Peyer's patch (tissue), 4 donors: ENCODE measurements at regions not wholly inside any gene's neighbourhood (a gene's known extent, or its start where the extent isn't known, plus 50 kb on each side); places are given as distances from the start of the nearest gene placed in this dataset.

Source experiments
- DNase-seq, 3 donors: peaks; one replicate each; pipeline ENCODE4 v3.0.0-alpha.2; 2017 to 2019
- H3K27ac ChIP-seq, 4 donors: fragments of 200-600 bp; sonication (generic); one replicate each; pipeline ENCODE4 v1.5.1; 2016 to 2019
- H3K27me3 ChIP-seq, 2 donors: fragments of 200-600 bp; sonication (generic); one replicate each; pipeline ENCODE4 v1.5.1; 2019
- H3K36me3 ChIP-seq, 3 donors: fragments of 200-600 bp; sonication (generic); one replicate each; pipeline ENCODE4 v1.5.1; 2016 to 2019
- H3K4me1 ChIP-seq, 4 donors: fragments of 200-600 bp; sonication (generic); one replicate each; pipeline ENCODE4 v1.5.1; 2016 to 2019
- H3K4me3 ChIP-seq, 4 donors: fragments of 200-600 bp; sonication (generic); 1 replicate in 3 of 4; 2 replicates in 1 of 4; pipeline ENCODE4 v1.5.1; 2016 to 2019; ENCODE audit warnings: mild to moderate bottlenecking in 1 of 4
- H3K9me3 ChIP-seq, 4 donors: fragments of 200-600 bp; sonication (generic); one replicate each; pipeline ENCODE4 v1.5.1; 2016 to 2019; ENCODE audit warnings: mild to moderate bottlenecking in 1 of 4
- POLR2A ChIP-seq, 2 donors: fragments of 450-650 bp; IDR thresholded peaks; one replicate each; pipeline ENCODE4 v1.5.1; 2017; ENCODE audit warnings: antibody characterized with exemption in 2 of 2, mild to moderate bottlenecking in 2 of 2, moderate library complexity in 2 of 2
- TF ChIP-seq, protein P1 (sequence below), 6 experiments: fragments of 450-650 bp in 4 of 6; fragments of 200-600 bp in 2 of 6; sonication (generic) in 1 of 6; IDR thresholded peaks; one replicate each; pipeline ENCODE4 v1.5.1; 2017 to 2019; ENCODE audit warnings: antibody characterized with exemption in 6 of 6, mild to moderate bottlenecking in 3 of 6, moderate library complexity in 1 of 6

DNA sequence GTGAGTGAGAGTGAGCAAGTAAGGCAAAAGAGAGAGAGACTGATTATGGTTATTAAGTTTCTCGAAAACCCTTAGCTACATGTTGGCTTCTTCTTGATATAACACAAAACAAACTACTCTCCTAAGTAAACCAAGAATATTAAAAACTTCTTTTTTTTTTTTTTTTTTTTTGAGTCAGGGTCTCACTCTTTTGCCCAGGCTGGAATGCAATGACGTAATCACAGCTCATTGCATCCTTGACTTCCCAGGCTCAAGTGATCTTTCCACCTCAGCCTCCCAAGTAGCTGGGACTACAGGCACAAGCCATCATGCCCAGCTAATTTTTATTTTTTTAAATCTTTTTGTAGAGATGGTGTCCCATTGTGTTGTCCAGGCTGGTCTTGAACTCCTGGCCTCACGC is 102.2 kb upstream of the IL6 start:
- TF ChIP-seq, protein P1, sequence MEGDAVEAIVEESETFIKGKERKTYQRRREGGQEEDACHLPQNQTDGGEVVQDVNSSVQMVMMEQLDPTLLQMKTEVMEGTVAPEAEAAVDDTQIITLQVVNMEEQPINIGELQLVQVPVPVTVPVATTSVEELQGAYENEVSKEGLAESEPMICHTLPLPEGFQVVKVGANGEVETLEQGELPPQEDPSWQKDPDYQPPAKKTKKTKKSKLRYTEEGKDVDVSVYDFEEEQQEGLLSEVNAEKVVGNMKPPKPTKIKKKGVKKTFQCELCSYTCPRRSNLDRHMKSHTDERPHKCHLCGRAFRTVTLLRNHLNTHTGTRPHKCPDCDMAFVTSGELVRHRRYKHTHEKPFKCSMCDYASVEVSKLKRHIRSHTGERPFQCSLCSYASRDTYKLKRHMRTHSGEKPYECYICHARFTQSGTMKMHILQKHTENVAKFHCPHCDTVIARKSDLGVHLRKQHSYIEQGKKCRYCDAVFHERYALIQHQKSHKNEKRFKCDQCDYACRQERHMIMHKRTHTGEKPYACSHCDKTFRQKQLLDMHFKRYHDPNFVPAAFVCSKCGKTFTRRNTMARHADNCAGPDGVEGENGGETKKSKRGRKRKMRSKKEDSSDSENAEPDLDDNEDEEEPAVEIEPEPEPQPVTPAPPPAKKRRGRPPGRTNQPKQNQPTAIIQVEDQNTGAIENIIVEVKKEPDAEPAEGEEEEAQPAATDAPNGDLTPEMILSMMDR (IDR thresholded peaks at IDR 0.05): no peak
- TF ChIP-seq POLR2A (IDR thresholded peaks at IDR 0.05): no peak
- H3K36me3 ChIP-seq: no peaks in the 10 kb centered on the region
- no peak for DNase-seq

DNA sequence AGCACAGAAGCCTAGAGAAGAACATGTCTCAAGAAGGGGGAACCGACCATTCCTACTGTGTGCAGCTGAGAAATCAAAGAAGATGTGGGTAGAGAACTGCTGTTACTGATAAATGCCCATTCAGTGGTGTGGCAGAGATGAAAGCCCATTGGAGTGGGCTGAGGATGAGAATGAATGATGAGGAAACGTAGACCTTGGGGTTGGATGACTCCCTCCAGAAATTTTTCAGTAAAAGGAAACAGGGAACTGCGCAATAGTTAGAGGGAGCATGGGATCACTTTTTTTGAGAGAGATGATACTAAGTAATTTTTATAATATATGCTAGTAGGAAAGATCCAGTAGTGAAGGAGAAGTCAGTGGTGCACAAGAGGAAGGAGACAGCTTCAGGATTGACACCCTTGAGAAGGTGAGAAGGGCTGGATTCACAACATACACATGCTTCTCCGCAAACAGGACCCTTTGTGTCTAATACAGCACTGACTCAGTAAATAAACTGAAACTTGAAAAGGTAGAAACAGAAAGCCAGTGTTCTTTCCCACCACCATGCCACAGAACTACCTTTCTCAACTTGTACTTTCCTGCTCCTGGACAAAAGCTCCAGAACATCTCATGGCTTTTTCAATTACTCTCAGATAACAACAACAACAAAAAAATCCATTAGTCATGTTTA is 104.7 kb upstream of the IL6 start:
- Histone ChIP-seq H3K27ac (no peak overlapping the region), H3K4me1 (no peaks in the 10 kb centered on the region), H3K27me3 (no peaks in the 10 kb centered on the region), H3K4me3 (no peak overlapping the region), H3K36me3 (no peaks in the 10 kb centered on the region), H3K9me3 (peaks cover 0 to 6% (median 0%) of the 10 kb centered on the region in 4 donors)
- no peak for DNase-seq
- TF ChIP-seq, protein P1 (IDR thresholded peaks at IDR 0.05): no peak
- TF ChIP-seq POLR2A (IDR thresholded peaks at IDR 0.05): no peak

More for the DNA sequence above, 102.2 kb upstream of the IL6 start:
- Histone ChIP-seq H3K27me3 (no peaks in the 10 kb centered on the region), H3K27ac (no peak overlapping the region), H3K9me3 (no peaks in the 10 kb centered on the region), H3K4me3 (no peak overlapping the region), H3K4me1 (no peaks in the 10 kb centered on the region)

DNA sequence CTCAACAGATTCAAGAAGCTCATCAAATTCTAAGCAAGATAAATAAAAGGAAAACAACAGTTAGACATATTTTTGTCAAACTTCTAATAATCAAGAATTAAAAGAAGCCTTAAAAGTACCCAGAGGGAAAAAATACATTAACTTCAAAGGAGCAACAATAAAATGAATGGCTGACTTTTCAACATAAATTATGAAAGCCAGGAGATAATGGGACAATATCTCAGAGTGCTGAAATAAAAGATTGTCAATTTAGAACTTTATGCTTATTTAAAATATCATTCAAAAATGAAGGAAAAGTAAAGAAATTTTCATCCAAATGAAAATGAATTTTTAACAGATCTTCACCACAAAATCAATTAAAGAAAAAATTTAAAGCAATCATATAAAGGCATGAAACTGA is 108.5 kb upstream of the IL6 start:
- H3K36me3 ChIP-seq: no peaks in the 10 kb centered on the region
- no peak overlapping the region for H3K4me3 ChIP-seq
- TF ChIP-seq, protein P1 (IDR thresholded peaks at IDR 0.05): no peak
- TF ChIP-seq POLR2A (IDR thresholded peaks at IDR 0.05): no peak
- no peaks in the 10 kb centered on the region for H3K27me3 ChIP-seq
- H3K9me3 ChIP-seq: peaks cover 0 to 6% (median 0%) of the 10 kb centered on the region in 4 donors
- H3K27ac ChIP-seq: no peak overlapping the region
- H3K4me1 ChIP-seq: no peaks in the 10 kb centered on the region
- DNase-seq: no peak

DNA sequence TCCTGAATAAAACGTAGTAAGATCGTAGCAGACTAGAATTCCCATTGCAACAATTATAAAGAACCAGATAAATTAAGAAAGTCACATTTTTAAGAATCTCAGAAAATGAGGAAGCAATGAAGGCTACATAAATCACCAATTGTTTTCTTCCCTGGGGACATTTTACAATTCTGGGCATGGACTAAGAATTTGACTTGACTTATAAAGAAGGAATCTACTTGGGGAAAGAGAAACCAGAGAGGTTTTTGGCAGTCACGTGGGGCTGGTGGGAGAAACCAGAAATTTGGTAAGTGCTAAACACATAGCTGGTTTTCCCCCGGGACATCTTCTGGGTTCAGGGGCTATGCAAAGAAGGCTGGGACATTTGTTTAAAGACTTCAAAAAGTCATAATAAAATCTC is 109.8 kb upstream of the IL6 start:
- no peak for TF ChIP-seq POLR2A (IDR thresholded peaks at IDR 0.05)
- TF ChIP-seq, protein P1 (IDR thresholded peaks at IDR 0.05): no peak
- Histone ChIP-seq H3K9me3 (peaks cover 0 to 6% (median 0%) of the 10 kb centered on the region in 4 donors), H3K4me1 (no peaks in the 10 kb centered on the region), H3K27me3 (no peaks in the 10 kb centered on the region), H3K36me3 (no peaks in the 10 kb centered on the region), H3K27ac (no peak overlapping the region), H3K4me3 (no peak overlapping the region)
- DNase-seq: no peak

DNA sequence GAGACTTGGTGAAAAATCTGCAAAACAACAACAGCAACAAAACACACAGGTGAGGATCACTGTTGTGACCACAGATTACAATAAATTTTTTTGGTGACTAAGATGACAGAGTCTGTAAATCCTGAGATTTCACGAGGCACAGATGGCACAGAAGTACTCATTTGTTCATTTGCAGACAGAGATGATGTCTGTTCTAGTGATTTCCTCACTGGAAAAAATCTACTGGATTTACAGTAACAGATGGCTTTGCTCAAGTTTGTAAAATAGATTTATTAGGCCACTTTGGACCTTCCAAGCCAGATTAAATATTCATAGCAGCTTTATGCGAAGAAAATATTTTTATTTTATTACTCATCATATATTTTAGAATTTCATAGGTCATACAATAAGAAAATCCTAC is 113.5 kb upstream of the IL6 start:
- TF ChIP-seq, protein P1 (IDR thresholded peaks at IDR 0.05): no peak
- no peak for TF ChIP-seq POLR2A (IDR thresholded peaks at IDR 0.05)
- Histone ChIP-seq H3K27ac (no peak overlapping the region), H3K4me1 (no peaks in the 10 kb centered on the region), H3K27me3 (no peaks in the 10 kb centered on the region), H3K4me3 (no peak overlapping the region), H3K9me3 (peaks cover 0 to 6% (median 0%) of the 10 kb centered on the region in 4 donors), H3K36me3 (no peaks in the 10 kb centered on the region)
- no peak for DNase-seq
